ENCODE measurements at regions not wholly inside any gene's neighbourhood (a gene's known extent, or its start where the extent isn't known, plus 50 kb on each side); places are given as distances from the start of the nearest gene placed in this dataset.

GRCh38 chr13:106275446-106276032 lies 259.9 kb downstream of the EFNB2 start:
- Histone ChIP-seq H3K27ac (ENCODE audit: low read depth, low read length) (no peak overlapping the region), H3K4me1 (ENCODE audit: control insufficient read depth, insufficient read depth, low read length) (peaks cover 2% of the 10 kb centered on the region), H3K9me3 (ENCODE audit: control insufficient read depth, low read length) (no peaks in the 10 kb centered on the region), H3K27me3 (ENCODE audit: control insufficient read depth, insufficient read depth, low read length, poor library complexity, severe bottlenecking) (peaks cover 26% of the 10 kb centered on the region), H3K36me3 (ENCODE audit: control insufficient read depth, insufficient read depth, low read length) (no peaks in the 10 kb centered on the region), H3K4me3 (ENCODE audit: low read length) (no peak overlapping the region), H3K9ac (ENCODE audit: extremely low read depth, low read length, poor library complexity, severe bottlenecking) (no peak overlapping the region)
- no peak overlapping the region for H3K27ac Mint-ChIP-seq
- peaks cover 2% of the 10 kb centered on the region for H3K27me3 Mint-ChIP-seq (ENCODE audit: insufficient read depth)
- TF ChIP-seq CTCF (conservative IDR thresholded peaks at IDR 0.05): no peak
- H3K4me3 Mint-ChIP-seq: no peak overlapping the region
- no peaks in the 10 kb centered on the region for H3K9me3 Mint-ChIP-seq
- peaks cover 10% of the 10 kb centered on the region for H3K4me1 Mint-ChIP-seq
- no peaks in the 10 kb centered on the region for H3K36me3 Mint-ChIP-seq (ENCODE audit: low read depth)
- WGBS, 2 experiments (ENCODE audit: insufficient coverage in 1 of 2, insufficient read length in 1 of 2): 94 to 100% methylated on average over 1 to 4 of the region's 4 CpGs
- DNase-seq: no peak

GRCh38 chr13:106274551-106275203 lies 260.8 kb downstream of the EFNB2 start:
- peaks cover 17% of the 10 kb centered on the region for H3K27me3 ChIP-seq (ENCODE audit: control insufficient read depth, insufficient read depth, low read length, poor library complexity, severe bottlenecking)
- H3K36me3 ChIP-seq (ENCODE audit: control insufficient read depth, insufficient read depth, low read length): no peaks in the 10 kb centered on the region
- H3K4me3 Mint-ChIP-seq: no peak overlapping the region
- TF ChIP-seq CTCF (conservative IDR thresholded peaks at IDR 0.05): no peak
- H3K9ac ChIP-seq (ENCODE audit: extremely low read depth, low read length, poor library complexity, severe bottlenecking): no peak overlapping the region
- WGBS, 2 experiments (ENCODE audit: insufficient coverage in 1 of 2, insufficient read length in 1 of 2): 93 to 100% methylated on average over 2 to 3 of the region's 3 CpGs
- DNase-seq: no peak
- peaks cover 10% of the 10 kb centered on the region for H3K4me1 Mint-ChIP-seq
- H3K9me3 ChIP-seq (ENCODE audit: control insufficient read depth, low read length): no peaks in the 10 kb centered on the region
- H3K27me3 Mint-ChIP-seq (ENCODE audit: insufficient read depth): peaks cover 2% of the 10 kb centered on the region
- peaks cover 2% of the 10 kb centered on the region for H3K4me1 ChIP-seq (ENCODE audit: control insufficient read depth, insufficient read depth, low read length)
- no peak overlapping the region for H3K27ac Mint-ChIP-seq
- no peak overlapping the region for H3K27ac ChIP-seq (ENCODE audit: low read depth, low read length)
- no peaks in the 10 kb centered on the region for H3K36me3 Mint-ChIP-seq (ENCODE audit: low read depth)
- H3K4me3 ChIP-seq (ENCODE audit: low read length): no peak overlapping the region
- no peaks in the 10 kb centered on the region for H3K9me3 Mint-ChIP-seq

GRCh38 chr13:106263801-106264200 lies 271.7 kb downstream of the EFNB2 start:
- Histone ChIP-seq H3K4me1 (ENCODE audit: control insufficient read depth, insufficient read depth, low read length) (no peaks in the 10 kb centered on the region), H3K36me3 (ENCODE audit: control insufficient read depth, insufficient read depth, low read length) (no peaks in the 10 kb centered on the region), H3K27ac (ENCODE audit: low read depth, low read length) (no peak overlapping the region), H3K9me3 (ENCODE audit: control insufficient read depth, low read length) (no peaks in the 10 kb centered on the region), H3K27me3 (ENCODE audit: control insufficient read depth, insufficient read depth, low read length, poor library complexity, severe bottlenecking) (no peaks in the 10 kb centered on the region), H3K4me3 (ENCODE audit: low read length) (no peak overlapping the region), H3K9ac (ENCODE audit: extremely low read depth, low read length, poor library complexity, severe bottlenecking) (no peak overlapping the region)
- peaks cover 16% of the 10 kb centered on the region for H3K9me3 Mint-ChIP-seq
- H3K4me3 Mint-ChIP-seq: no peak overlapping the region
- no peaks in the 10 kb centered on the region for H3K36me3 Mint-ChIP-seq (ENCODE audit: low read depth)
- DNase-seq: no peak
- H3K27ac Mint-ChIP-seq: no peak overlapping the region
- no peaks in the 10 kb centered on the region for H3K27me3 Mint-ChIP-seq (ENCODE audit: insufficient read depth)
- peaks cover 2% of the 10 kb centered on the region for H3K4me1 Mint-ChIP-seq
- WGBS, 2 experiments (ENCODE audit: insufficient coverage in 1 of 2, insufficient read length in 1 of 2): 91 to 97% methylated on average over 4 of the region's 4 CpGs
- no peak for TF ChIP-seq CTCF (conservative IDR thresholded peaks at IDR 0.05)

All from endodermal cell (in vitro differentiated cells).